Fibroblast of the aortic adventitia (primary cell): ENCODE measurements at regions not wholly inside any gene's neighbourhood (a gene's known extent, or its start where the extent isn't known, plus 50 kb on each side); places are given as distances from the start of the nearest gene placed in this dataset.

Source experiments
- DNase-seq: peaks from one replicate; pipeline ENCODE4 v3.0.0-alpha.2; 2010; ENCODE audit warnings: low read depth
- H3K4me3 ChIP-seq: 2 replicates; pipeline ENCODE4 v1.5.1; 2011; ENCODE audit warnings: low read depth, mild to moderate bottlenecking, control low read depth, low read length, moderate library complexity
- CTCF ChIP-seq: IDR thresholded peaks from 2 replicates; pipeline ENCODE4 v1.5.1; 2011; ENCODE audit warnings: mild to moderate bottlenecking, low read length, control low read depth, inconsistent platforms; ENCODE audit not compliant: insufficient read depth

DNA sequence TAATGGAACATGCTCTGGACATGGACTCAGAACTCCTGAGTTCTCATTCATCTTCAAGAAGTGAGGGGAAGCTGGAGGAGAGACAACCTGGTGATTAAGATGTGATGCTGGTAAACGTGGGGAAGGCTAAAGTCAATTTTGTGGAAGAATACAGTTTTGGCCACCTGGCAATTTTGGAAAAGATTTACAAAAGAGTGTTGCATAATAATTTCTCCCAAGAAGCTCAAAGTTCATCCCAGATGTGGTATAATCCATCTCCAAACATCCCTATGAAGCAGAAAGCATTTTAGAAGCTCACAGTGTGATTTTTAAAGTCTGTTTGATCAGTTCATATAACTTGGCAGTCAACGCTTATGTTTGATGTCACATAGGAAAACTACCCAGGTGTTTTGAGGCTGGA is 208.7 kb downstream of the LMX1A start:
- DNase-seq, result no peak
- TF ChIP-seq CTCF, result no peak
- no peak overlapping the region for H3K4me3 ChIP-seq

DNA sequence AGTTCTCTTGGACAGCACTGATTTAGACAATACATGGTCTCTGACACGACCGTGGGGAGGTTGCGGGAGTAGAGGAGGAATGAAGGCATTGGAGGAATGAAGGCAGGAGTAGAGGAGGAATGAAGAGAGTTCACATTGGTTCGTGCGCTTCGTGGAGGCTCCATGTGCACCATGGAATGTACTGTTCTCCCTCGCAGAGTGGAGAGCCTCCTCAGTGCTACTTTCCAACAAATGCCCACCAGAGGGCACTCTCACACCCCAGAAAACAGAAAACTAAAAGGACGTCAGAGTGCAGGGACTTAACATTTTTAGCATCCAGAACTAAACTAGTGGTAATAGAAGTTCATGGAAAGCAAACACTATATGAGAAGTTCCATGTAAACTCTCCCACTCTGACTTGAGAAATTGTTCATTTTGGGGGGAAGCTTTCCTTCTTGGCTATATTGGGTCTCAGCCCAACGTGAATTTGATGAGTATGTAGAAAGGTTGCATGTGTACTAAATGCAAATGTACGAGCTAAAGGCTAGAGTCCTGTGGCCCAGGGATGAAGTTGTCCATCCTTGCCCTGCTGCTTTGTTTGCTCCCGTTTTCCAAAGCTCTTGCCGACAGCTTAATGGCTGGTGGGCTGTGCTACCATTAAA is 211.6 kb downstream of the LMX1A start:
- peak; percentile 72 for DNase-seq
- TF ChIP-seq CTCF, result peak; percentile 81
- no peak overlapping the region for H3K4me3 ChIP-seq

DNA sequence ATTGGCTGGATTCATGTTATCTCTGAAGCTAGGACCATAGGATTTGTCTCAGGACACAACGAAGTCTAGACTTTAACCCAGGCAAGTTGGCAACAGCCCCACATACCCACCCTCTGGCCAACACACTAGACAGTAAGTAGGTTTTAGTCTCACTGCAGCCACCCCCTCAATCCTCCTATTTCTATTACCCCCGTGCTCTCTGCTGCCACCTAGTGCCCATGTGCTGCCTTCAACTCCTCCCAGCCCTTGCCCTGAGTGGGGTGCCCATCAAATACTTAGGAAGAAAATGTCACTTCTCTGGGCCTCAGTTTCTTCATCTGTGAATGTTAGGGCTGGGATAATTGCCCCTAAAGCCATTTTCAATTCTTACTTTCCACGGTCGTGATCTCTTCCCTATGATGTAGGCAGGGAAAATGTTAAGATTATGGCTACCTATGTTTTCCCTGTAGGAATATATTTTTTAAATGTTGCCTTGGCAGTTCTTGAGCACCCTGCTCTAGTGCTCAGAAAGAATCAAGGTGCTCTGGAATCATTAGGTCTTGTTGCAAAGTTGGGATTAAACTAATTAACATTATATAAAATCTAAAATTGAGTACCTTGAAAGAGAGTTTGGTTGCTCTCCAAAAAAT is 213.0 kb downstream of the LMX1A start:
- peak; percentile 60 for TF ChIP-seq CTCF
- DNase-seq, result no peak
- no peak overlapping the region for H3K4me3 ChIP-seq

DNA sequence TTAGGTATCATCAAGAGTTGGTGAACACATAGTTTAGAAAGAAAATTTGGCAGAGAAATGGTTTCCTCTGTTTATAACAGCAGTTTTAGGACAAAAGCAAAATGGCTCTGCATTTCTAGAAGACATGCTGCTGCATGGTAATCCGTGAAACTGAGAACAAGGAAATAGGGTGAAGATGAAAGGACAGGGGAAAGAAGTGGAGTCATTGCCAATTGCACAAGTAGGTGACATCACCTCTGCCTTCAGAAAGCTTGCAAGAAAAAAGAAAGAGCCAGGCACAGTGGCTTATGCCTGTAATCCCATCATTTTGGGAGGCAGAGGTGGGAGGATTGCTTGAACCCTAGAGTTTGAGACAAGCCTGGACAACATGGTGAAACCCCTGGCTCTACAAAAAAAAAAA is 217.6 kb downstream of the LMX1A start:
- no peak for DNase-seq
- TF ChIP-seq CTCF, result no peak
- H3K4me3 ChIP-seq, result no peak overlapping the region

- no peak for DNase-seq
- no peak for TF ChIP-seq CTCF
- no peak overlapping the region for H3K4me3 ChIP-seq
Observed at GRCh38 chr1:165137551-165138316, 218.8 kb downstream of the LMX1A start.

DNA sequence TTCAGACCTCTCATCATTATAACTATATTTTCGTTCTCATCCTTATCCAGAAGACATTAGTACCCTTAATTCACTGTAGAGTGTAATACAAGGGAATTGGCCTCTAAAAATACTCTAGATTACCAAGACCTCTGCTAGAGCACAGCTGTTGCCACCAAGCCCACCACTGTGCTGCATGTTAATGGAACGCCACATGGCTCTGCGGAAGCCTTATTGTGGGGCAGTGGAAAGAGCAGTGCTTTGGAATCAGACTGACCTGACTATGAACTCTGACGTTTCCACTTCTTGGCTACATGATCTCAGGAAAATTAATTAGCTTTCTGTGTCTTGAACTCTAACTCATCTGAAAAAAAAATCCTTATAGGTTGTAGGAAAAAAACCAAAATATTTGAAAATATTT is 222.1 kb downstream of the LMX1A start:
- no peak overlapping the region for H3K4me3 ChIP-seq
- no peak for TF ChIP-seq CTCF
- no peak for DNase-seq
